Aorta (tissue), 5 donors: ENCODE measurements at regions not wholly inside any gene's neighbourhood (a gene's known extent, or its start where the extent isn't known, plus 50 kb on each side); places are given as distances from the start of the nearest gene placed in this dataset.

ENCODE experiments used
- ATAC-seq: fragments of 200-7000 bp; cut with Tn5 transposase; one replicate; pipeline ENCODE4 v1.9.1; 2022; ENCODE audit warnings: moderate library complexity; ENCODE audit not compliant: low FRiP score
- DNase-seq, 2 donors: peaks; one replicate each; pipeline ENCODE4 v3.0.0-alpha.2; 2020
- H3K27ac ChIP-seq, 2 donors: one replicate each; pipeline ENCODE4 v1.5.1; 2013; ENCODE audit warnings: low read length in 2 of 2, mild to moderate bottlenecking in 2 of 2, moderate library complexity in 2 of 2, control low read depth in 1 of 2, inconsistent platforms in 1 of 2, low read depth in 1 of 2
- H3K27me3 ChIP-seq, 2 donors: one replicate each; pipeline ENCODE4 v1.6.1; 2013; ENCODE audit warnings: control low read depth in 1 of 2, low read length in 1 of 2, mild to moderate bottlenecking in 1 of 2, moderate library complexity in 1 of 2; ENCODE audit not compliant: insufficient read depth in 2 of 2, control insufficient read depth in 1 of 2
- H3K36me3 ChIP-seq, 2 donors: one replicate each; pipeline ENCODE4 v1.6.1; 2013; ENCODE audit warnings: control low read depth in 1 of 2, low read length in 1 of 2, mild to moderate bottlenecking in 1 of 2; ENCODE audit not compliant: insufficient read depth in 2 of 2, control insufficient read depth in 1 of 2
- H3K4me1 ChIP-seq, 2 donors: one replicate each; pipeline ENCODE4 v1.6.1; 2013; ENCODE audit warnings: low read length in 2 of 2, control low read depth in 1 of 2, mild to moderate bottlenecking in 1 of 2, moderate library complexity in 1 of 2; ENCODE audit not compliant: insufficient read depth in 2 of 2, control insufficient read depth in 1 of 2
- H3K4me3 ChIP-seq, 2 donors: one replicate each; pipeline ENCODE4 v1.5.1; 2013; ENCODE audit warnings: low read length in 2 of 2, control low read depth in 1 of 2, mild to moderate bottlenecking in 1 of 2
- H3K9me3 ChIP-seq: one replicate; pipeline ENCODE4 v1.6.1; 2013; ENCODE audit warnings: mild to moderate bottlenecking, low read length; ENCODE audit not compliant: control insufficient read depth
- WGBS, 2 donors: extraction: QIAGEN DNeasy Blood & Tissue Kit; methylation state at CpG; one replicate each; pipeline ENCODE4 v1.1.7; 2013; 5-methylcytosine and 5-hydroxymethylcytosine counted together
- intact Hi-C, 2 donors: fragments of 100-400 bp; cut with DNase I; formaldehyde crosslinking; loops; one replicate each; pipeline versions ENCODE4 v1.14.2 to v1.15.0; 2022
- donor health status: healthy with polysubstance abuse.
- donor health status: Bipolar disorder and iron deficiency.
- donor health status: DM: no; HTN: no; CAD: no.
- donor health status: DM: no; HTN: no; CAD: no.
- donor health status: DM: yes; HTN: yes; CAD: no.

DNA sequence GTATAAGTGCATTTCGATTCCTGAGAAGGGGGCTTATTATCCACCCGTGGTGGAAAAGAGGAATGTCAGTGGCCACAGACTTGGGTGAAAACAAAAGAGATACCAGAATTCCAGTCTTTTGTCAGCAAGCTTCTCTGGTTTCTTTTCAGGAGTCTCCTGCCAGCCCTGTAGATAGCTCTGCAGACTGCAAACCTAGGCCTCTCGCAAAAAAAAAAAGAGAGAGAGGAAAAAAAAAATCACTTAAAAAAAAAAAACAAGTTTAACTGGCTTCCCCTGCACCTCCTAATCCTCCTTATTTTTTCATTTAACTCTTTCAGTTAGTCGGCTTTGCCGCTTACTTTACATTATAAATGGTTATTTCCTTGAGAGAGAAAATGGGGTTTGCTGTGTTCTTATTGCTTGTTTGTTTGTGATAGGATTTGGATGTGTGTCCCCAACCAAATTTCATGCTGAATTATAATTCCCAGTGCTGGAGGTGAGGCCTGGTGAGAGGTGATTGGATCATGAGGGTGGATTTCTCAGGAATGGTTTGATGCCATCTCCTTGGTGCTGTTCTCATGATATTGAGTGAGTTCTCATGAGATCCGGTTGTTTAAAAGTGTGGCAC lies 170.0 kb downstream of the BCL11B start:
- intact Hi-C loops = no loop called here
- 72 to 73% methylated on average over 6 of the region's 6 CpGs for WGBS, 2 donors
- Histone ChIP-seq H3K4me1 (no peaks in the 10 kb centered on the region), H3K9me3 (peaks cover 6% of the 10 kb centered on the region), H3K27me3 (peaks cover 0 to 2% of the 10 kb centered on the region in 2 donors), H3K4me3 (no peak overlapping the region), H3K36me3 (no peaks in the 10 kb centered on the region), H3K27ac (no peak overlapping the region)
- DNase-seq (no peak), ATAC-seq (no peak)

DNA sequence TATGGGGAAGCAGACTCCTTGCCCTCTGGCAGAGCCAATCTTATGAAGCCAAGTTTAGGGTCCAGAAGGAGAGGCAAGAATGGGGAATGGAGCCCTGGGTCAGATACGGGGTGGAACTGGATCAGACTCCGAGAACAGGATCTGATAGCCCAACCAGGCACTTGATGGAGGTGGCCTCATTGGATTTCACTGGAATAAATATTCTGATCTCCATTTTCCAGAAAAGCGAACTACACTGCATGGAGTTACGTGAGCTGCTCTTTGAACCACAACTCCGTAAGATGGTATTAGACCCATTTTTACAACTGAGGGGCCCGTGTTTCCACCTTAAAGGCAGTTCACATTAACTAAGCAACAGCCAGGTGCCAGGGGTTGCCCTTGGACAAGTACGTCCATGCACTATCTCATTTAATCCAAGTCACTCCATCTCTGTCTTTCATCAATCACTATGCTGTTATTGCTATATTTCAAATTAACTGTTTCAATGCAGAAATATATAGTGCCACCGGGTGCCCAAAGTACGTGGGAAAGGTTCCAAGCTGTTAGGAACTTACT lies 155.2 kb downstream of the BCL11B start:
- Histone ChIP-seq H3K4me1 (no peaks in the 10 kb centered on the region), H3K9me3 (peaks cover 3% of the 10 kb centered on the region), H3K27ac (no peak overlapping the region), H3K36me3 (no peaks in the 10 kb centered on the region), H3K4me3 (no peak overlapping the region), H3K27me3 (no peaks in the 10 kb centered on the region)
- WGBS, 2 donors = 79 to 83% methylated on average over 9 of the region's 9 CpGs
- intact Hi-C loops = no loop called here
- ATAC-seq = no peak
- no peak for DNase-seq

DNA sequence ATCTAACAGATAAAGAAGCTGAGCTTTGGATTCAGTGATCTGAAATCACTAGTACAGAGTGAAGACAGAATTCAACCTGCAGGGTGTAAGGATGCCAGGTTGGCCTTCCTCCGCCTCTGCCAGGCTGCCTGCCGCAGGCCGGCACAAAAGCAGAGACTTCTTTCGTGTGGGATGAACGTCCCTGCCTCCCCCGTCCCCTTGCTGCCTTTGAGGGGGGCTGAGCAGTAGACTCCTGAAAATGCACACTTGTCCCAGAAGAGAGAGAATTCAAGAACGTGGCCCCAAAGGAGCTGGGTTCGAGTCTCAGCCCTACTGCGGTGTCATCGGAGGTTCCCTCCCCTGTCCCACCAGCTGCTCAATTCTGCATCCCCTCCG lies 154.3 kb downstream of the BCL11B start:
- ATAC-seq (no peak), DNase-seq (peak in 1 of 2 donors; percentile 22)
- H3K9me3 ChIP-seq = peaks cover 3% of the 10 kb centered on the region
- intact Hi-C loops = no loop called here
- H3K27me3 ChIP-seq = no peaks in the 10 kb centered on the region
- H3K27ac ChIP-seq = no peak overlapping the region
- no peaks in the 10 kb centered on the region for H3K36me3 ChIP-seq
- no peak overlapping the region for H3K4me3 ChIP-seq
- WGBS, 2 donors = 59 to 60% methylated on average over 11 of the region's 11 CpGs
- no peaks in the 10 kb centered on the region for H3K4me1 ChIP-seq

DNA sequence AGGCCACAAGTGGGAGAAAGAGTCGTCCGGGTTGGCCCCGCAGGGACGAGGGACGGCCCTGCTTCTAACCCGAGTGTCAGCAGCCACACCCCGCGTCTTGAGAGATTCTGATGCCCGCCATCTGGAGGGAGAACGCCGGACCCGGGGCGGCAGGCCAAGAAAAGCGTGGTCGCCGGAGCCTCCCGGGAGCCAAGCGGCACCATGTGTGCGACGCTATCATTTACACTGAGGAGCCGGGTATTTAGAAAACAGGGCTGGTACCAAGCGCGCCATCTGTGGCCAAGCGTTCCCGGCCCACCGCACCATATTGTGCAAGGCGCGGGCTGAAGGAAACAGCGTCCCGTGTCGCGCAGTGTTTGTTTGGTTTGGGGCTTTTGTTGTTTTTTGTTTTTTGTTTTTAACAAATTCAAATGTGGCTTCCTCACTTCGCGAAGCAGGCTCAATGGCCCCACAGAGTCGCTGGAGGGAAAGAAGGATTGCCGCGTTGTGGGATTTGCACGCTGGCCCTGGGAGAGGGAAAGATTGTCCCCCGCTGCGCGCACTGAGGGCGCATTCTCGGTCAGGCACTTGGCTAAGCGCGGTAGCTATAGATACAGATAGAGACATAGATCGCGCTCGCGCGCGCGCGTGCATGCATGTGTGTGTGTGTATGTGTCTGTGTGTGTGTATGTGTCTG lies 153.8 kb downstream of the BCL11B start:
- H3K4me3 ChIP-seq = no peak overlapping the region
- H3K4me1 ChIP-seq = no peaks in the 10 kb centered on the region
- H3K27me3 ChIP-seq = no peaks in the 10 kb centered on the region
- DNase-seq (peak in 1 of 2 donors; percentile 27), ATAC-seq (no peak)
- no peak overlapping the region for H3K27ac ChIP-seq
- intact Hi-C loops = no loop called here
- WGBS, 2 donors = 11 to 12% methylated on average over 53 of the region's 53 CpGs
- peaks cover 3% of the 10 kb centered on the region for H3K9me3 ChIP-seq
- H3K36me3 ChIP-seq = no peaks in the 10 kb centered on the region

DNA sequence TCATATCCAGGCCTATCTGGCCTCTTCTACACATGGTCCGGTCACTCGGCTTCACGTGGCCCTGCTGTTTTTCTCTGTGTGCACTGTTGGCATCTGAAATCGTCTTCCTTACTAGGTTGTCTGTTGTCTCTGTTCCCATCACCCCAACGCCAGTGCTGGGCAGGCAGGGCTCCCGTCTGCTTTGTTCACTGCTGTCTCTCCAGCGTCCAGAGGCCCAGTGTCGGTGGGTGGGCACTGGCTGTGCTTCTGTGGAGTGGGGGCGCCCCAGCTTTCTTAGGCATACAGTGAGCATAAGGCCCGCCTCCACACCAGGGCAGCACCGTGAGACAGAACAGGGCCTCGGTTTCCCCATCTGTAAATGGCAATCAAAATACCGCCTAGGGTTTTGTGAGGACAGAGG lies 153.1 kb downstream of the BCL11B start:
- intact Hi-C loops = no loop called here
- H3K9me3 ChIP-seq = peaks cover 3% of the 10 kb centered on the region
- H3K4me1 ChIP-seq = no peaks in the 10 kb centered on the region
- H3K27ac ChIP-seq = no peak overlapping the region
- no peaks in the 10 kb centered on the region for H3K27me3 ChIP-seq
- 58 to 66% methylated on average over 13 of the region's 13 CpGs for whole genome bisulfite sequencing, 2 donors
- peak in 1 of 2 donors; percentile 32 for DNase-seq
- no peaks in the 10 kb centered on the region for H3K36me3 ChIP-seq
- H3K4me3 ChIP-seq = no peak overlapping the region
- ATAC-seq = peak; percentile 23
